Activated CD8-positive, alpha-beta memory T cell treated with anti-CD3 and anti-CD28 coated beads for 4 hours (primary cell): ENCODE measurements at regions not wholly inside any gene's neighbourhood (a gene's known extent, or its start where the extent isn't known, plus 50 kb on each side); places are given as distances from the start of the nearest gene placed in this dataset.
"Not testable (repeated sequence)": the region's sequence is repeated elsewhere in the genome, so short reads cannot be mapped to it uniquely, and the experiment has no call there.

Experiments used
- DNase-seq, 2 donors: peaks; one replicate each; pipeline ENCODE4 v3.0.0-alpha.2; 2020; ENCODE audit warnings: low read depth in 2 of 2

DNA sequence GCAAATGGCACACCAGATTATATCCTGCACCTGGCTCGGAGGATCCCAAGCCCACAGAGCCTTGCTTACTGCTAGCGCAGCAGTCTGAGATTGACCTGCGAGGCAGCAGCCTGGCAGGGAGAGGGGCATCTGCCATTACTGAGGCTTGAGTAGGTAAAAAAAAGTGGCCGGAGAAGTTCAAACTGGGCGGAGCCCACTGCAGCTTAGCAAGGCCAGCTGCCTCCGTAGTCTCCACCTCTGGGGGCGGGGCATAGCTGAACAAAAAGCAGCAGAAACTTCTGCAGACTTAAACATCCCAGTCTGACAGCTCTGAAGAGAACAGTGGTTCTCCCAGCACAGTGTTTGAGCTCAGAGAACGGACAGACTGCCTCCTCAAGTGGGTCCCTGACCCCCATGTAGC lies 85.4 kb upstream of the TMEM170B start:
- DNase-seq: not testable (repeated sequence)

DNA sequence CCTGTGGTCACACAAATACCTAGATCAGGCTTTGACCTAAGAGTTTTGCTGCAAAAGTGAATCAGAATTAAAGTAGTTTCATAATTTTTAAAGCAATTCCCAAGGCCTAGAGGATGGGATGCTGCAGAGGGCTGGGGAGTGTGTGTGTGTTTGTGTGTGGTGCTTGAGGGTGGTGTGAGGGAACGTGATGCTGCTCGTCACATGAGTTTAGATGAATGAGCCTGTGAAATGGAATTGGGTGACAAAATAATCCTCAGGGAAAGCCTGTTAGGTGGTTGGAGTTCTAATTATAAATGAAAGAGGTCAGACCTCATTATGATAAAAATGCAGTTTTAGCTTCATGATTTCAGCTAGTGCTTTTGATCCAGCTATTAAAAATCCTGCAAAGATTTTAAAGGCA lies 87.5 kb upstream of the TMEM170B start:
- DNase-seq: no peak

DNA sequence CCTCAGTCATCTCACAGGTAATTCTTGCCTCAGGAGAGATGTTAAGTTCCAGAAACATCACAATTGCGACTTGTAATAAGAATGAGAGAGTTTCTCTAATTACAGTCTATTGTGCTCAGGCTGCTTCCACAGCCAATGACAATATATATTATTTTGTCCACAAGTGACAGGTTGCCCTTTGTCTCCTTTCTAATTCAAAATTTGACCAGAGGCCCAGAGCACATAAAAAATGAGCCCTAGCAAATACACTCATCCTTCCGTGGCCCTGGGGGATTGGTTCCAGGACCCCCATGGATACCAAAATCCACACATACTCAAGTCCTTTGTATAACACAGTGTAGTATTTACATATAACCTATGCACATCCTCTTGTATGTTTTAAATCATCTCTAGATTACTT lies 88.1 kb upstream of the TMEM170B start:
- DNase-seq: no peak

DNA sequence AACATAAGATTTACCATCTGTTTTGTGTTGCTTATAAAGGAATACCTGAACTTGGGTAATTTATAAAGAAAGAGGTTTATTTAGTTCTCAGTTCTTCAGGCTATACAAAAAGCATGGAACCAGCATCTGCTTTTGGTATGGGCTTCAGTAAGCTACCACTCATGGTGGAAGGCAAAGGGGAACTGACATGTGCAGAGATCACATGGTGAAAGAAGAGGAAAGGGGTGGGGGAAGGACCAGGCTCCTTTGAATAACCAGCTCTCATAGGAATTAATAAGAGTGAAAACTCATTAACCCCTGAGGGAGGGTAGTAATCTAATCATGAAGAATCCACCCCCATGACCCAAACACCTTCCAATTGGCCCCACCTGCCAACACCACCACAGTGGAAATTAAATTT lies 89.5 kb upstream of the TMEM170B start:
- DNase-seq: no peak

DNA sequence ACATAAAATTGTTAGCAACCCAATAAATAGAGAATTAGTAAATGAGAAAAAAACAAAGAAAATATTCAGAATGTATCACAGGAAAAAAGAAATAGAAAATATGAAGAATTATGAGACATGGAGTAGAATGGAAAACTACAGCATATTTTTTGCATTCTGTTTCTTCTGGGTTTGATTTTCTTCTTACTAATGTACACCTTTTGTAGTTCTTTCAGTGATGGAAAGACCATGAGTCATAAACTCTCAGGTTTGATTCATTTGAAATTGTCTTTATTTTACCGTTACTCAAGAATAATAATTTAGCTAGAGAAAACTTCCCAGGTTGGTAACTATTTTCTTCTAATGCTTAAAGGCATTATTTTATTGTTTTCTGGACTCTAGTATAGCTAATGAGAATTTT lies 90.3 kb upstream of the TMEM170B start:
- no peak for DNase-seq

DNA sequence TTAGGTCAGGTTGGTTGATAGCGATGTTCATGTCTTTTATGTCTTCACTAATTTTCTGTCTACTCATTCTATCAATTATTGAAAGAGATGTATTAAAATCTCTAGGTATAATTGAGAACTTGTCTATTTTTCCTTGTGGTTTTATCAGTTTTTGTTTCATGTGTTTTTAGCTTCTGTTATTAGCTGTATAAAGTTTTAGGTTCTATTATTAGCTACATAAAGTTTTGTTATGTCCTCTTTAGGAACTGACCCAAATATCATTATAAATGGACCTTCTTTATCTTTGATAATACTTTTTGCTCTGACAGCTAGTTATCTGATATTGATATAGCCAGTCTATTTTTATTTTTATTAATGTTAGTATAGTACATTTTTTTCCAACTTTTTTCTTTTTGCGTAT lies 92.4 kb upstream of the TMEM170B start:
- DNase-seq: no peak

DNA sequence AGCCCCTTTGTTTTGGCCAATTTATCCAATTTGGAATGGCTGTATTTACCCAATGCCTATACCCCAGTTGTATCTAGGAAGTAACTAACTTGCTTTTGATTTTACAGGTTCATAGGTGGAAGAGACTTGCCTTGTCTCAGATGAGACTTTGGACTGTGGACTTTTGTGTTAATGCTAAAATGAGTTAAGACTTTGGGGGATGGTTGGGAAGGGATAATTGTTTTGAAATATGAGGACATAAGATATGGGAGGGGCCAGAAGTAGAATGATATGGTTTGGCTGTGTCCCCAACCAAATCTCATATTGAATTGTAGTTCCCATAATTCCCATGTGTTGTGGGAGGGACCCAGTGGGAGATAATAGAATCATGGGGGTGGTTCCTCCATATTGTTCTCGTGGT lies 94.4 kb upstream of the TMEM170B start:
- not testable (repeated sequence) for DNase-seq

DNA sequence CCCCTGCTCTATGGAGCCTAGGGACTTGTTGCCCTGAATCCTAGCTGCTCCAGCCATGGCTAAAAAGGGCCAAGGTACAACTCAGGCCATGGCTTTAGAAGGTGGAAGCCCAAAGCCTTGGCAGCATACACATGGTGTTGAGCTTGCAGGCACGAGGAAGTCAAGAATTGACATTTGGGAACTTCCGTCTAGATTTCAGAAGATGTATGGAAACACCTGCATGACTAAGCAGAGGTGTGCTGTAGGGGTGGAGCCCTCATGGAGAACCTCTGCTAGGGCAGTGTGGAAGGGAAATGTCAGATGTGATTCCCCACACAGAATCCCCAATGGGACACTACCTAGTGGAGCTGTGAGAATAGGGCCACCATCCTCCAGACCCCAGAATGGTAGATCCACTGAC lies 95.1 kb upstream of the TMEM170B start:
- no peak for DNase-seq

DNA sequence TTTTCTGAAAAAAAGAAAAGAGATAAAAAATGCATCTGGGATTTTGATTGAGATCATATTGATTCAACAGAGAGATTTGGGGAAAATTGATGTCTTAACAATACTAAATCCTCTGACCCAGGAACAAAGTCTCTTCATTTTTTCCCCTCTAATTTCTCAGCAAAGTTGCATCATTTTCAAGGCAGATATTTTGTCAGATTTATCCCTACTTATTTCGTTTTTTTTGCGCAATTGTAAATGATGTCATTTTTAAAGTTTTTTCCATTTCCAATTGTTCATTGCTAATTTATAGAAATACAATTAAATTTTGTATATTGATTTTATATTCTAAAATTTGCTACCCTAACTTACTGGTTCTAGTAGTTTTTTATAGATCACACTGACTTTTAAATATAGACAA lies 97.7 kb upstream of the TMEM170B start:
- no peak for DNase-seq

DNA sequence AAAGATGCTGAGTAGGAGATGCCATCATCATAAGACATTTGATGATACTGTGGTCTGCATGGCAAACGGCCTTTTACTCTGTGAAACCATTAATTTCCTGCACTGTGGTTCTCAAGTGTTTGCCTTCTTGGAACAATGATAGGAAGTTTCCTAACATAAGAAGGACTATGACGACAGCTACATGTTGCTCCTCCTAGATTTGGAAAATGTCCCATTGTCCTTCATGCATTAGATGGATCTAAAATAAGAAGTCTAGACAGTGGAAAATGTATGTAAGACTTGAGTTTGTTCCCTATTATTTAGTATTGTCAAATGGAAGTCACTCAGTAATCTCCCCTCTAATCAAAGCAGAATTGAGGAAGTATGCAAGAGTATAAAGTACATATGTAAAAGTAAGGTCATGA lies 98.5 kb upstream of the TMEM170B start:
- no peak for DNase-seq

DNA sequence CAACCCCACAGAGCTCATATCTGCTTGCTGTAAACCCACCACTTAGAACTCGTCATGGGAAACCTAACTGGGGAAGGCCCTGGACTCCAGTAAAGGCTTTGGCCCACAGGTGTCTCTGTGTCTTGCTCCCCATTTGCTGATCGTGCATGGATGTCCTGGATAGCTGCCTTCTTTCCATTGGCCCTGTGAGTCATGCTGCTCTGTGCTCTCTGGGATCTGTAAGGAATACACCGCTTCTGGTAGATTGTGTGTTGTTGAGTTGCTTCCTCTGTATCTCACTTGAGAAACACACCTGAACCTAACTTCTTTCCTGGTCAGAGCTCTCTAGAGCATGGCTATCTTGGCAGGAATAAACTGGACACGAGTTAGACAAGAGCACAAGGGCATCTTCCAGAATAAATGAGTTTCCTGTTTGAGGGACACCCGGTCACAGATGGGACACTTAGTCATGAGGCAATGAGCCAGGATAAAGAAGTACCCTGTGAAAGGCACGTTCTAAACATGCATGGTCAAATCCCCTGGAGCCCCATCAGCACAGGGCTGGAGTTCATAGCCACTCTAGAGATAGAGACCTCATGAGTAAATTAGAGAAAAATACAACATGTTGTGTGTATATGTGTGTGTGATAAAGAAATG lies 99.6 kb upstream of the TMEM170B start:
- DNase-seq: no peak

DNA sequence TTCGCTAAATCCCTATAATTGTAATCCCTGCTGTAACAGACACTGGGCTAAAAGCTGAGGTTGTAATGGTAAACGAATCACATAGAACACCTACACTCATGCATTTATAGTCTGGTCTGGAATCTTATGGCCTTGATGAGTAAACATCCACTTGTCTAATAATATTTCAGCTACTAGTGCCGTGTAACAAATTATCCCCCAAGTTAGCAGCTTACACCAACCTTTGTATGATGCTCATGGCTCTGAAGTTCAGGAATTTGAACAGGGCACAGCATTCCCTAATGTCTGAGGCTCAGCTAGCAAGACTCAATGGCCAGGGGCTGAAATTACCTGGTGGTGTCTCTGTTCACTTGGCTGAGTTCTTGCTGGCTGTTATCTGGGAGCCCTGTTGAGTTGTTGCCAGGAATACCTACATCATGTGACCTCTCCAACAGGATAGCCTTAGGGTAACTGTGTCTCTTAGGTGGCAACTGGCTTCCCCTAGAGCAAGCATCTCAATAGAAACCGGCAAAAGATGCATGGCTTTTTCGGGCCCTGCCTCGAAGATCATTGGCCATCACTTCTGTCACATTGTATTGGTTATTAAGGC lies 100.9 kb upstream of the TMEM170B start:
- no peak for DNase-seq

DNA sequence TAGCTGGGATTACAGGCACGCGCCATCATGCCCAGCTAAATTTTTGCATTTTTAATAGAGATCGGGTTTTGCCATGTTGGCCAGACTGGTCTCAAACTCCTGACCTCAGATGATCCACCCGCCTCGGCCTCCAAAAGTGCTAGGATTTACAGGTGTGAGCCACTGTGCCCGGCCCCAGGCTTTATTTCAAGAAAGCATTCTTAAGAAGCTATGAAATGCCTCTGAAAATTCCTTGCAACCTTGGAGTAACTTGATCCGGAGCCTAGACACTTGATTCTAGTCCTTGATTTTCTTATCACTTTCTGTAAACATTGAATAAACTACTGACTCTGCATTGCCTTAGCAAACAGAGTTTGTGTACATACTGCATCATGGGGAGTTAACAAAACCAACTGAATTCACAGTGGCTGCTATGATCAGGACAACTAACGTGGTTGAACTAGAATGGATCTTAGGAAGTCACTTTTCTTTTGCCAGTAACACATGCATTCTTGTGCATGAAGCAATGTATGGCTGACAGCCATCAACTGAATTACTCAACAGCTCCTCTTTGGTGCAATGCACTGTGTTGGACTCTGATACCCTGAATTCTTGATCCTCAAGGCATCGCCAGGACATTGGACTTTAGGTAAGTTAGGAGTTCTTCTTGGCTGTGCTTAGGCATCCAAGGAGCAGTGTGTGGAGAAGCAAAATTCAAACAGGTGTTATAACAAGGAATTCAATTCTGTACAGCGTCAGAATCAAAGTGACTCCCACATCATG lies 102.8 kb upstream of the TMEM170B start:
- no peak for DNase-seq

DNA sequence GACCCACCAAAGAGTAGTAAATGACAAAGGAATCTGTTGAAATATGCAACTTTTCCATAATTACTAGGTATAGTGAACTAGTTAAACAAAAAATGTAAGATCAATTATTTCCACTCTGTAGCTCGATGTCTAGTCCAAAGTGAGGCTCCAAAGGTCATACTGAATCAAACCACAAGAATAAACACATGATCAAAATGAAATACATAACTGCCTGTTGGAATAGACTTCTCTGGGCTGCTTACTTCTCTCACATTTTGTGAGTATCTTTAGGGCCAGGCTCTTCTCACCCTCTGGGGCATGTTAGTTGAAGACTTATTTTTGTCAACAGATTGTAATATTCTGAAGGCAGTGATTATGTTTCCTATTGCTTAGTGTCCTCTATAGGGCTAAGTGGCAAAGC lies 103.7 kb upstream of the TMEM170B start:
- no peak for DNase-seq

DNA sequence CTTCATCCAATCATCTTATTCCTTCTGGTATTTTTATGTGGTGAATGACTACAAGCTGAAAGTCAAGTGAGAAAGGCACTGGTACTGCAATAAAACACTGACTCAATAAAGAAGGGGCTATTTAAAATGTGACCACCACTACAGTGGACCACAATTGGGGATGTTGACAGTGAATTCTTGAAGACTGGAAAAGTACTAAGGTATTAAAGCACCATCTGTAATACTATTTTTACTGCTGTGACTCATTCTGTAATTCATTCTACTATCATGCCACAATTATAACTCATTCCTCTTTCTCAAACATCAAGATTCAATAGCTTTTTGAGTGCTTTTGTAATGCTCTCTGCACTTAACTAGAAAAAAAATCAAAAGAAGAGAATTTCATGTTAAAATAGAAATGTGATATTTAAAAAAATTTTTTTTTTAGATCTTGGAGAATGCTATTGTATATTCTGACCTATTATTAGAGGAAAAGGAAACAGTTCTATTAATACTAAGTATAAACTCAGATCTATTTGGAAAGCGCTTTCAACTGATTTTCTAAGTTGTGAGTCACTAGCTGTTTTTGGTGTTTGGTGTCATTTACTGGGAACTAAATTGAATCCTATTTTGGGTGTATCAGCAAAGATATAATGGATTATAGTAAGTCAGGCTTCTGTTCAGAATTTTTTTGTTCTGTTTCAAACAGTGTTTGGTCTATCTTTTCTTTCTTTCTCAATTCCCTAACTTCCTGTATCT lies 104.7 kb upstream of the TMEM170B start:
- no peak for DNase-seq

DNA sequence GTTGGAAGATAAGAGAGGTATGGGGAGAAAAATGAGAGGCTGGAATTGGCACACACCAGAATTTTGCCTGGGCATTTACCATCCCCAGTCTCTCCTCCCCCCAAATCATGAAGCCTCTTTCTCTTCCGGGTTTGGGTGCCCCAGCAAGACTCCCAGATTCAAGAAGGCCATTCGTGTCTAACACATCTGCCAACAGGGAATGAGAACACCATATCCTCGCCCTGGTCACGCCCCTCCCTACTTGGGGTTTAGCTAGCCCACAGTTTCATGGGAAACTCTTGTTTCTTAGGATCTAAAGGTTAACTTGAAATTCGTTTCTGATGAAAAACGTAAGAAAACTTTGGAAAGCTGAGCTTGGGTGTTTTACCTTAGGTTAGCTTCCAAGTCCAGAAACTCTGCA lies 105.5 kb upstream of the TMEM170B start:
- no peak for DNase-seq

DNA sequence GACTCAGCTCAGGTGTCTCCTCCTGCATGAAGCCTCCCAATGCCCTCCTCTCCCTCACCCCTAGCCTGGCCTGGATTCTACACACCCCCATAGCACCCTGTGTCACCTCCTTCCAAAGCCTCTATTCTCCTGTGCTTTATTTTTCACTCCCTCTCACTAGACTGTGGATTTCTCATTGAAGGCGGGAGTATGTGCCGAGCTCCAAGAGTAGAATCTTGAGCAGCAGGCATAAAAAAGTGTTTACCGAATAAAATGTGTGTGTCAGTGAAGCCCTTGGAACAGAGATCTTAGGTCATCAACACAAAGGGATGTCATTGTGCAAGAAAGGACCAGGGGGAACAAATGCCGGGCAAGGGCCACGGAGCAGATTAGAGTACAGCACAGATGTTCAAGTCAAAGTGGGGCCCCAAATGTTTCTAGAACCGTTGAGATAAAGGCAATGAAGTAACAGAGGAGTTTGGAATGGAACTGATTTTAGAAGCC lies 106.1 kb upstream of the TMEM170B start:
- no peak for DNase-seq

DNA sequence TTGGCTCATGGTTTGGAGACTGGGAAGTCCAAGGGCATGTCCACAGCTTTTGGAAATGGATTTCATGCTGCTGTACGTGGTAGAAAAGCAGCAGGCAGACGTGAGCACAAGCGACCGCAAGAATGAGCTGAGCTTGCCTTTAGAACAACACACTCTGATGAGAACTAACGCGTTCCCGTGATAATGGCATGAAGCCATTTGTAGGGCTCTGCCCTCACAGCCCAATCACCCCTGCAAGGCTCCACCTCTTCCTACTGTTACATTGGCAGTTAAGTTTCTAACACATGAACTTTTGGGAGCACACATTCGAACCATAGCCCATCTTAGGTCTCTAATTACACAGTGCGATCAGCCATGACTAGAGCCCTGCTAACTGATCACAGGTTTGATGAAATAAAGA lies 107.5 kb upstream of the TMEM170B start:
- DNase-seq: no peak

DNA sequence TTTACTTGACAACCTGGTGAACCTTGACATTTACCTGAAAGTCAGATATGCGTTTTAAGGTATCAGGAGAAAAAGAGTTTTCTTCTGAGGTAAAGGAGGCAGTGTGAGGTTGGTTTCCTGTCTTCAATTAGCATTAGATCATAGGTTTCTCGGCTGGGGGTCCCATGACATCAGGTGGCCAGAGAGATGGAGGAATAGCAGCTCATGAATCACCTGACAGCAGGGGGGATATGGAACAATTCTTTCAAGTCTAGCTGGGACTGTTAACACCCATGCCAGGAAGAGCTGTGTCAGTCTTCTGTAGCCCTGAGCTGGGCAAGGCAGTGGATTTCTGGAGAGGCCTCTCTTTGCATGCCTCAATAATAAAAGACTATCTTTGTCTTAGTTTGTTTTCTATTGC lies 108.0 kb upstream of the TMEM170B start:
- DNase-seq: no peak

DNA sequence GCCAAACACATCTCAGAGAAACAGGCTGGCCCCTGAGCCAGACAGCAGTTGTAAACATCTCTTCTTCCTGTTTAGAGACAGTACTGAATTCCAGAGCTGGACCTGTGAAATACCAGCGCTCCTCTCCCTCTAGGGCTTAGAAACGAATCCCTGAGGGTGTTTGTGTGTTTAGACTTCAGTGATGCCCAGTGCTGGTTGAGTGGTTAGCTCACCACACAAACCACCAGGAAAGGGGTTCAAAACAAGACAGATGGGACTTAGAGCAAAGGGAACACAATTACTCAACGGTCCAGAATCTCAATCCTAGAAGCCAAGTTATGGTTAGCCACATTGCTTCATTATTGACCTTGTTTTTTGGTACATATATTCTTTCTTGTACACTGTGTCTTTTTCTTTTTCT lies 108.7 kb upstream of the TMEM170B start:
- DNase-seq: no peak

DNA sequence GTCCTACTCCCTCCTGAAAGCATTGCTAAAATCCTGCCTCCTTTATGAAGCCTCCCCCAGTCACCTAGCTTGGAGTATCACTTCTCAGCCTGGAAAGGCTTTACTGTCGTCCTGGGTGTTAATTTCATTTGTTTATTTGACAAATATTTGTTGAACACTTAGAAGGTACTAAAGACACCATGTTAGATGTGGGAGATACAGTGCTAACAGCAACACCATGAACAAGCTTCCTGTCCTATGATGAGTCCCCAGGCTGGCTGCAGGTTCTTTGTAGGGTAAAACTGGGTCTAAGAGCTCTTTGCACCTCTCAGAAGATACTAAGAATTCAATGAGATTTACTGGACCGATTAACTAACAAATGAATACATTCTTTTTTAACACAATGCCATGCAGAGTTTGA lies 109.2 kb upstream of the TMEM170B start:
- DNase-seq: no peak

DNA sequence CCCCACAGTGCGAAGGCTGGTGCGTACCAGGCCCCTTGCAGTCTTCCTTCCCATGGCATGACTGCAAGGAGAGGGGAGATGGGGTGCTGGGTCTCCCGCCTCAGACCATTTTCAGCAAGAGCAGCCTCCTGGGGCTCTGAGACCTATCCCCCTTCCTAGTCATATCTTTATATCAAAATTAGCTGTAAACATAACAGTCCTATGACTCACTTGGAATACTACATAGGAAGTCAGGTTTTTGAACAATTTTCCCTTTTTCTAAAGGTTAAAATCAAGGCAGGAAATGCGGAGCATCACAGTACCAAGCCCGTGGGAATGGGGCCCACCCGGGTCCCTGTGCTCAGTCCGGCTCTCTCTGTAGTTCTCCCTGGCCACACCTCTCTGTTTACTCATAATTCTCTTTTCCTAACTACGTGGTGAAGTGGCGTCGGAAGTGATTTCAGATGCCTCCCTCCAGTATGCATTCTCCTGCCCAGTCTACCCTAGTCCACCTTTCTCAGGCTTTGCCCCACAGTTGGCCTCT lies 109.8 kb upstream of the TMEM170B start:
- DNase-seq: no peak
